HG02852 (cell line): ENCODE measurements at regions not wholly inside any gene's neighbourhood (a gene's known extent, or its start where the extent isn't known, plus 50 kb on each side); places are given as distances from the start of the nearest gene placed in this dataset.

ENCODE experiments used
- ATAC-seq: cut with Tn5 transposase; IDR thresholded peaks from one replicate; pipeline ENCODE4 v1.9.1; 2021; ENCODE audit warnings: mild to moderate bottlenecking, moderate library complexity; ENCODE audit not compliant: unreplicated experiment

DNA sequence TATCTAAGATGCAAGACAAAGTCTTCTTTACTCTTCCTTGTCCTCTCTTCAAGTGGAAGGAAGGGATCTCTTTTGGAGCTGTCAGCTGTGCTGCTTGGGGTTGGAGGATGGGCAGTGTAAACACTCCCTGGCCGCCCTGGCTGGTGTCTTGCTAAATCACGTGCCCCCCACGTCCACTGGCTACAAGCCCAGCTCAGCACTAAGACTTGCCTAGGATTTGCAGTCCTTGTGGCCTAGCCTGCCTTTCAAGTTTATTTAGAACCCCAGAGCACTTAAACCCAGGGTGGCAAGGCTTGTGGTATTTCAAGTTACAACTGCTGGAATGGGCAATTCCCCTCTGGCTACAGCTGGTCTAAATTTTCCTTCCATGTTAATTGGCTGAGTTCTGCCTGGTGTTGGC, 272.4 kb upstream of the MYO3A start:
- ATAC-seq, result no peak

DNA sequence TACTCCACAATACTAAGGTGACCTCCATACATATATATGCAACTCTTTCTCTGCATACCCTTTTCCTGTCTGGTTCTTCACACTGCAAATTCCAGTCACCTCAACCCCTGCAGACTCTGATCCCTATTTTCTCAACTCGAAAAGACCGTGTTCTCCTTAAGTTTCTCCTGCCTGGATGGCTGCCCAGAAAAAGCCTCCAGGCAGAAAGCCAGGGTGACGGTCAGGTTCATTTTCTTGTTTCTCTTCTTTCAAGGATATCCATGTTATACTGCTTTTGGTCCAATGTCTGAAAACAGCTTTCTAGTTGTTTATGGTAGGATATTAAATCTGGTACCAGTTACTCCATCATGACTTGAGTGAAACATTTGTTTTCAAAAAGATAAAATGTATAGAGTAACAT, 267.8 kb upstream of the MYO3A start:
- ATAC-seq, result no peak

- no peak for ATAC-seq
Observed at GRCh38 chr10:25675204-25675603, 258.8 kb upstream of the MYO3A start.

DNA sequence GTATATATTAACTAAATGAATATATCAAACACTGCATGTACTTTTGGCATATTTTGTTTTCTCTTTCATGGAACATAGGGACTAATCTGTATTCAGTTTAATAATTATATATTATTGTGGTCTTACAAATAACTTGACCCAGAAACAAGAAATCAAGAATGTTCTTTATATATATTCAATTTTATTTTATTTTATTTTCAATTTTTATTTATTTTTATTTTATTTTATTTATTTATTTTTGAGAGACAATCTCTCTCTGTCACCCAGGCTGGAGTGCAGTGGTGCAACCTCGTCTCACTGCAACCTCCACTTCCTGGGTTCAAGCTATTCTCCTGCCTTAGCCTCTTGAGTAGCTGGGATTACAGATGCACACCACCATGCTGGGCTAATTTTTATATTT, 258.4 kb upstream of the MYO3A start:
- no peak for ATAC-seq

- no peak for ATAC-seq
Observed at GRCh38 chr10:25678220-25678619, 255.8 kb upstream of the MYO3A start.

GRCh38 chr10:25678666-25679065, 255.4 kb upstream of the MYO3A start:
- ATAC-seq, result no peak

DNA sequence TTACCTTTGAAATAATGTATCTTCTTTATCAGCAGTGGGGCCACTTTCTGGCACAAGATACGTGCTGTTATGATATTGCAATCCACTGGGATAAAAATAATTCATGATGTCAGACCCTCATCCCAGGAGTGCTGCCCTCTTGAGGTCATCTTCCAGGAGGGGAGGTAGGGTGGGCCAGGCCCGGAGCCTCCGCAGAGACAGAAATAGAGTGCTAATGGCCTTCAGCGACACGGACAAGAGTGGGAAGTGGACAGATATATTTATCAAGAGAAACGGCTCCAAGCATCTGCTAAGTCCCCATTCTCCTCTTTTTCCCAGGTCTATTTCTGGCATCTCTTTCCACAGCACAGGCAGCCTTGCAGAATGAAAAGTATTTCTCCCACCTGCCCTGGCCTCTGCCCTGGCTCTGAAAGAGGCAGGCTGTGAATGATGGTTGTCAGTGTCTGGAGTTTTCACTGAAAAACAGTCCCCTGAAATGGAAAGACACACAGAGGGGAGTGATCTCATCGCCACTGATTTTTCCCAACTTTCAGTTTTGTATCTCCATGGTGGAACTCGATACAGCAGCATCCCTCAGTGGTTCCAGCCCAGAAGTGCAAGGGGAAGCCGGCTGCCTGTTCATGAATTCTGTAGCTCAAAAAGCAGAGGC, 251.7 kb upstream of the MYO3A start:
- no peak for ATAC-seq

- ATAC-seq, result no peak
Observed at GRCh38 chr10:25683344-25683743, 250.7 kb upstream of the MYO3A start.

DNA sequence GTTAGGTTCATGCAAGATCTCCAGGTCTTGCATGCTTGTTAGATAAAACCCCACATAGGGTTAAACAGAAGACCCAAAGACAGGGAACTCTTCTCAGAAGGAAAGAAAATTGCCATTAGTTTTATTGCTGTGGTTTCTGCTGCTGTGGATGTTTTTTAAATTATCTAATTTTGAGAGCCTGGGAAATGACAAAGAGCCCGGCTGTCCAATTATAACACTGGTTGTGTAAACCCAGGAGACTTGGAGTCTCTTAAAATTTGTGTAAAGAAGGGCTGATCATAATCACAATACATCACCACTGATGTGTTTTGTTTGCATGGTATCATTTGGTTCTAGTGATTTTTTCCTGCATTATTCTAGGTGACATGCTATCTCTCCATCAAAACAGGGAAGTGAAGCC, 246.5 kb upstream of the MYO3A start:
- no peak for ATAC-seq

GRCh38 chr10:25689346-25690100, 244.5 kb upstream of the MYO3A start:
- no peak for ATAC-seq

- ATAC-seq, result no peak
Observed at GRCh38 chr10:25692761-25693160, 241.3 kb upstream of the MYO3A start.

GRCh38 chr10:25694206-25694933, 239.7 kb upstream of the MYO3A start:
- ATAC-seq, result no peak

DNA sequence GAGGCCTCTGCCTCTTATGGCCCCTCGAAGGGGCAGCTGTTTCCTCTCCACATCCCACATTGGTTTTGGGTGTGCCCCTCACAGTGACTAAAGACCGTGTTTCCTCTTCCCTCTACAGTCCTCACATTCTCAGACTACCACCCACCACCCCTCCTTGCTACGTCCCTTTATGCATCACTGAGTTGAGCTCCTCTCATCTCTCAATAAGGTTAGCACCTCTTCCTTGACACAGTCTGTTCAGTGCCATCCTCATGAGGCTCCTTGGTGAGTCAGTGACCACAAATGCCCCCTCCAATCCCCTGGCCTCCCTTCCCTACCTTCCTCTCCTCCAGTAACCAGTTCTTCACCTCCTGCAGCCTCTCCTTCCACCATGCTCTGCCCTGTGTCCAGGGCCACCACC, 239.1 kb upstream of the MYO3A start:
- ATAC-seq, result no peak

DNA sequence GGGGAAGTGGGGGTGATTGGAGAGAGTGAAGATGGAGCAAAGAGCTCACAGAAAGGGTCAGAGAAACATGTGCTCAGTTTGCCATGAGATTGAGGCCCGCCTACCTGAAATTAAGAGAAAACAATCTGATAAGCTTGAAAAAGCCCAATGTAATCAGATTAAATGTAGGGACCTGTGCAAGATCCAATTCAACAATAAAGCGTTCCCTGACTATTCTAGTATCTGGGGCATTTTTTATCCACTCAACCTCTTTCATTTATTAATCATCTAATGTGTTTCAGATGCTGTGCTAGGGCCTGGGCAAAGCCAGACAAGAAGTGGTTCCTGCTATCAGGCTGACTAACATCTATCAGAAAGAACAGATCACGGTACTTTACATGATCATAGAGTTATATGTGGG, 238.4 kb upstream of the MYO3A start:
- ATAC-seq, result no peak

DNA sequence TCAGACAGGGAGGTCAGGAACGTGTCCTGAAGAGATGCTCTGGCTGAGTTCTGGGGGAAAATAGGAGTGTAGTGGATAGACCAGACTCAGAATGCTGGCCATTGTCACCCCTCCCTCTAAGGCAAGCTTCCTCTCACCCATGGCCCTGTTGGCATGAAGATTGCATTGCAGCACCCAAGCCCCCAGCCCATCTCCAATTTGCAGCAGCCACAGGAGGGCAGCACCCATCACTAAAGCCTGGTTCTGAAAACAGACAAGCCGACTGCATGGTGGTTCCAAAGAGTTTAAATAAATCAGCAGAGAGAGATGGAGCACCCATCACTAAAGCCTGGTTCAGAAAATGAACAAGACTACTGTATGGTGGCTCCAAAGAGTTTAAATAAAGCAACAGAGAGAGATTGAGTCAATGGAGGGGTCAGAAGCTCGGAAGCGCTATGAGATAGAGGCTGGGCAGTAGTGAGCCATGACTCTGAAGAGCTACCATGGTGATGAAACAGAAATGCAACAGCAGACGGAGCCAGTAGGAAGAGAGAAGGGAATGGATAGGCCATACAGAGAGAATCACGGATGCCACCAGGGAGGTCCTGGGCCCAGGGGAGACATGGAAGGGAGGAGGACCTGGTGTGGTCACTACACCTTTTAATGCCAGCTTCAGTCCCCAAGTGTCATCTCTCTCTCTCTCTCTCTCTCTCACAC, 237.9 kb upstream of the MYO3A start:
- no peak for ATAC-seq

DNA sequence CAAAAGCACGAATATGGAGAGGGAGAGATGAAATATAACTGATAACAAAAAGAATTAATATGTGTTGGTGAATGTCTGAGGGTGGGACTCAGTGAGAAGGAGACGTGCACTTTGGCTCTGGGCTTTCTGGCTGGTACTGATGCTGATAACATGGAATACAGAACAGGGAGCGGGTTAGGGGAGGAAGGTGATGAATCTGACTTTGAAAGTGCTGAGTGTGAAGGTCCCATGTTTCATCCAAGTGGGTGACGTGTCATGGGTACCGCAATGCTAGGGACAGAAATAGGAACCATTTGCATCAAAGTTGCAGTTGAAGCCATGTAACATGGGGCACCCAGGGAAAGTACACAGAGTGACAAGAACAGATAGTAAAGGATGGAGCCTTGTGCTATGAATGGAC, 236.6 kb upstream of the MYO3A start:
- ATAC-seq, result no peak

GRCh38 chr10:25698638-25699037, 235.4 kb upstream of the MYO3A start:
- ATAC-seq, result no peak

DNA sequence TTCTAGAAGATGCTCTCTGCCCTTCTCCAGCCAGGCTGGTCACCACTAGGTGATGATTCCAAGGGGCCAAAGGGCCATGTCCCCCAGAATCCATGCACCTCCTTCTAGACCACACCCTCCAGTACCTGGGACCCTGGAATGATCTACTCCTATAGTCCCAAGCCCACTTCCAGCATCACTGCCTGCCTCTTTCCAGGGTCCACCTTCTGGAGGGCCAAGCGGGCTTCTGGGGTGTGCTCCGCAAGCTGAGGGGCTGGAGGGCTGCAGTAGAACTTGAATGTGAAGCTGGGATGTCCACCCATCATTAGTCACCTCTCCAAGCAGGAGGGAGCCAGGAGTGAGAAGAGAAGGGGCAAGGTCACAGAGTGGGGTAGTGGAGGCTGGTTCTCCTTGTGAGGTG, 234.4 kb upstream of the MYO3A start:
- no peak for ATAC-seq

DNA sequence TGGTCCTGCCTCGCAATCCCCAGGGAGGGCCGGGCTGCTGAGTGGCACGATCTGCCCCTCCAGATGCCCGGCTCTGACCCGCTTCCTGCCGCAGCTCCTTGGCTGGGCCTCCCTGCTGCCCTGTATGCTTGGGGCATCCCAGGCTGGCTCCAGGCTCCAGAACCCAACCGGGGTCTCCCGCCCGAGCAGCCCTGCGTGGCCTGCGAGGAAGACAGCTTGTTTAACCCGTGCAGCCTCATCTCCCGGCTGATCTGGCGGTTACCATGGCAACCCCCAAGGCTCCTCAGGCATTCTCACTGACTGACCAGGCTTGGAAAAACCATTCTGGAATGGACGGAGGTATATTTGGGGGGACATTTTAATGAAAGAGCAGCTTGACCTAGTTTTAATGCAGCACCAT, 232.4 kb upstream of the MYO3A start:
- no peak for ATAC-seq

DNA sequence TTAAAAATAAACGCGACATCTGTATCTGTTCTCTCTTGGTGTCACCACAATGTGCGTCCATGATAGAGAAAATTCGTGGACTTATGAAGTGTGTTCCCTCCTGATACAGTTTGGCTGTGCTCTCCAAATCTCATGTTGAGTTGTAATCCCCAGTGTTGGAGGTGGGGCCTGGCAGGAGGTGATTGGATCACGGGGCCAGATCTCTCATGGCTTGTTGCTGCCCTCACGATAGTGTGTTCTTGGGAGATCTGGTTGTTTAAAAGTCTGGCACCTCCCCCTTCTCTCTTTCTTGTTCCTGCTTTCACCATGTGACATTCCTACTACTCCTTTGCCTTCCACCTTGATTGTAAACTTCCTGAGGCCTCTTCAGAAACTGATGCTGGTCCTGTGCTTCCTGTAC, 229.4 kb upstream of the MYO3A start:
- no peak for ATAC-seq

- ATAC-seq, result no peak
Observed at GRCh38 chr10:25707572-25707971, 226.5 kb upstream of the MYO3A start.
